SIG-M5 treated with dmso at 0.1 percent for 504 hours (cell line): ENCODE measurements at regions not wholly inside any gene's neighbourhood (a gene's known extent, or its start where the extent isn't known, plus 50 kb on each side); places are given as distances from the start of the nearest gene placed in this dataset.
"Not testable (repeated sequence)": the region's sequence is repeated elsewhere in the genome, so short reads cannot be mapped to it uniquely, and the experiment has no call there.

ENCODE experiments used
- DNase-seq: peaks from one replicate; lab custom pipeline; 2025; ENCODE audit not compliant: unreplicated experiment; lab: John Stamatoyannopoulos, UW

- no peak for DNase-seq
Measured at GRCh38 chr6:133046576-133046975, 194.6 kb upstream of the EYA4 start.

- DNase-seq: no peak
Measured at GRCh38 chr6:133047065-133047665, 194.0 kb upstream of the EYA4 start.

GRCh38 chr6:133047706-133048105 lies 193.5 kb upstream of the EYA4 start:
- no peak for DNase-seq

GRCh38 chr6:133051240-133051639 lies 189.9 kb upstream of the EYA4 start:
- DNase-seq: no peak

GRCh38 chr6:133052465-133052864 lies 188.7 kb upstream of the EYA4 start:
- DNase-seq: no peak

- DNase-seq: no peak
Measured at GRCh38 chr6:133055441-133055966, 185.7 kb upstream of the EYA4 start.

- no peak for DNase-seq
Measured at GRCh38 chr6:133057352-133057751, 183.8 kb upstream of the EYA4 start.

- DNase-seq: no peak
Measured at GRCh38 chr6:133062077-133062476, 179.1 kb upstream of the EYA4 start.

GRCh38 chr6:133062696-133063306 lies 178.4 kb upstream of the EYA4 start:
- no peak for DNase-seq

GRCh38 chr6:133067960-133068359 lies 173.2 kb upstream of the EYA4 start:
- DNase-seq: no peak

GRCh38 chr6:133070410-133071043 lies 170.6 kb upstream of the EYA4 start:
- DNase-seq: no peak

- no peak for DNase-seq
Measured at GRCh38 chr6:133079901-133080300, 161.3 kb upstream of the EYA4 start.

GRCh38 chr6:133083248-133083967 lies 157.7 kb upstream of the EYA4 start:
- DNase-seq: no peak

GRCh38 chr6:133085471-133085870 lies 155.7 kb upstream of the EYA4 start:
- DNase-seq: no peak

- DNase-seq: no peak
Measured at GRCh38 chr6:133085896-133086295, 155.3 kb upstream of the EYA4 start.

GRCh38 chr6:133088931-133089695 lies 152.0 kb upstream of the EYA4 start:
- no peak for DNase-seq

GRCh38 chr6:133092199-133092598 lies 149.0 kb upstream of the EYA4 start:
- no peak for DNase-seq

GRCh38 chr6:133092771-133093170 lies 148.4 kb upstream of the EYA4 start:
- no peak for DNase-seq

- DNase-seq: not testable (repeated sequence)
Measured at GRCh38 chr6:133093211-133093610, 147.9 kb upstream of the EYA4 start.

GRCh38 chr6:133093956-133094355 lies 147.2 kb upstream of the EYA4 start:
- DNase-seq: no peak

- no peak for DNase-seq
Measured at GRCh38 chr6:133097208-133097607, 143.9 kb upstream of the EYA4 start.
